ENCODE measurements at regions not wholly inside any gene's neighbourhood (a gene's known extent, or its start where the extent isn't known, plus 50 kb on each side); places are given as distances from the start of the nearest gene placed in this dataset.

DNA sequence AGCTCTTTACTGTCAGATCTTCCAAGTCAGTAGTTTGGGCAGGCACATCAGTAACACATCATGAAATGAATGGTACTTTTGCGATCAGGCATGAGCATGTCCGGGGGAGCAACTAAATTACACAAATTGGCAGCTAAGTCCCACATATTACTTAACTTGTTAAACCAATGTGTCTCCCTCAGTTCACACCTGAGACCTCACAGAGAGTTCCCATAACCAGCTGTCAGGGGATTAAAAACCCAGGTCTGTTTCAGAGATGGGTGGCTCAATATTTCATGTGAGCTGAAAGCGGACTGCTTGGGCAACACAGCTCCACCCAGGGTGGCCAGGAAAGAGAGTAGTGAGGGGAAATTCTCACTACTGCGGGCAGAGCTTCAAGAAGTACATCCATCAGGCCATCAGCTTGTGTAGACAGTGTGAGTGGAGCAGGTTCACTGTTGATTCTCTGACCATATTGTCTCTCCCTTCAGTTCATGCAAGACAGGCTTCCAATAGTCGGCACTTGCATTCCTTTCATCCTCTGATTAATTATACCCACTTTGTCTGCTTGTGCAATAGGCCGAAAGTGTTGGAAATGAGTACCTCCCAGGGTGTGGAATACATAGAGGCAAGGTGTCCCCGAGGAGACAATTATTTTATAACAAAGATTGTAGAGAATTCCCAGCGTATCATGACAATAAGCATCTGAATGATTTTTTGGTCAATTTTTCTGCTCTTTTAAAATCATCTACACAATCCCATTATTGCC lies 139.9 kb downstream of the PTGER3 start:
- no peak for TF ChIP-seq CTCF (IDR thresholded peaks at IDR 0.05)
- Histone ChIP-seq H3K9me3 (no peaks in the 10 kb centered on the region), H3K36me3 (no peaks in the 10 kb centered on the region), H3K4me3 (no peak overlapping the region), H3K27me3 (no peaks in the 10 kb centered on the region), H3K4me1 (no peaks in the 10 kb centered on the region), H3K27ac (no peak overlapping the region)
- intact Hi-C loops (cut with DNase I) = no loop called here
- DNase-seq (ENCODE audit: low spot score in 2 of 2) = no peak

DNA sequence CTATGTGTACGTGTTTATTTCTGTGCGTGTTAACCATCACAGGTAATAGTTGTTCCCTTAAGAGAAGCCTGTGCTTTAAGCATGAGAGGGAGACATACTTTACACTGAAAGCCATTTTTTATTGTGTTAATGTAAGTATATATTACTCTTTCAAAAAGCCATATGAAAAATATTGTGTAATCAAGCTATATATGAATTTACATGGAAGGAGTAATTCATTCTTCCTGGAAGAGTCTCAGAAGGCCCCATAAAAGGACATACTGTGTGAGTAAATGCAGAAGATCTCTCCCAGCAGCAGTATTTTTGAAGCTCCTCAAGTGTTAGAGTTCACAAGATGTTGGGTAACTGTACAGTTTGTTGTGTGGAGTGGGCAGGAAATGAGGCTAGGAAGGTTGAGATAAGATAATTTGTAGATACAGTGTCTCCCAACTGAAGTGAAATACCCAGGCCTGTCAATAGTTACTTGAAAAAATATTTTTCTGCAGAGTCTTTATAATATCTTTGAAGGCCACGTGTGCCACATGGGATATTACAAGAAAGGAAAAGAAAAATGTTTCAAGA lies 138.3 kb downstream of the PTGER3 start:
- no peaks in the 10 kb centered on the region for H3K36me3 ChIP-seq
- H3K27me3 ChIP-seq = no peaks in the 10 kb centered on the region
- H3K4me1 ChIP-seq = no peaks in the 10 kb centered on the region
- H3K4me3 ChIP-seq = no peak overlapping the region
- no peak for TF ChIP-seq CTCF (IDR thresholded peaks at IDR 0.05)
- no peaks in the 10 kb centered on the region for H3K9me3 ChIP-seq
- H3K27ac ChIP-seq = no peak overlapping the region
- intact Hi-C loops (cut with DNase I) = no loop called here
- DNase-seq (ENCODE audit: low spot score in 2 of 2) = no peak

DNA sequence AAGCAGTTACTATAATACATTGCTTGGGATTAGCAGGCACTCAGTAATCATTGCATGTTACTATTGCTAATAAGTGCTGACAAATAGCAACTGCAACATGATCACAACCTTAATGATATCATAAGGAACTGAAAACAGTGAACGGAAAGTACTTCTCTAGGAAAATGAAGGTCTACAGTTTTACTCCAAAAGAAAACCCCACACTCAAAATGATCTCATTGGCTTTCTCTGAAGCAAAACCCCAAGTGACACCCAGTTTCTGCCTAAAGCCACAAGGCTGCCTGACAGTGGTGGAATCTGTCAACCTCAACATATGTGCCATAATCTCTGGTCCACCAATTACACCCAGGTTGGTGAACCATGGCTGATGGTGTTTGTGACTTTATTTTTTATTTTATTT lies 137.6 kb downstream of the PTGER3 start:
- Histone ChIP-seq H3K4me3 (no peak overlapping the region), H3K4me1 (no peaks in the 10 kb centered on the region), H3K36me3 (no peaks in the 10 kb centered on the region), H3K27ac (no peak overlapping the region), H3K27me3 (no peaks in the 10 kb centered on the region), H3K9me3 (no peaks in the 10 kb centered on the region)
- no peak for TF ChIP-seq CTCF (IDR thresholded peaks at IDR 0.05)
- intact Hi-C loops (cut with DNase I) = no loop called here
- no peak for DNase-seq (ENCODE audit: low spot score in 2 of 2)

DNA sequence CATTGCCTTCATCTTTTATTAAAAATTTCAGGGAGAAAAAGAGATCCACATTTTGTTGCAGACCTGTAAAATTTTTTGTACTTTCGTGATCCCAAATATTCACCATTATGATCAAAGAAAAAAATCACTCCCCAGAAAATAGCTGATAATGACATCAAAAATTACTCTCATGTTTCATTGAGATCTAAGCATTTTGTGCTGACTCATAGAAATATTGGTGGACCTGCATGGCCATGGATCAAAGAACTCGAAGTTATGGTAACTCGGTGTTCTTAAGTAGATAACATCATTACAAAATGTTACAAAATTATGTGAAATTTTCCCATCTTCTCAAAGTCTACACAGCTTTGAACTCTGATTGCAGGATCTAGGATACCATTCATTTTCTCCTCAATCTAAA lies 135.8 kb downstream of the PTGER3 start:
- no peak overlapping the region for H3K27ac ChIP-seq
- TF ChIP-seq CTCF (IDR thresholded peaks at IDR 0.05) = no peak
- no peak for DNase-seq (ENCODE audit: low spot score in 2 of 2)
- no peaks in the 10 kb centered on the region for H3K36me3 ChIP-seq
- peaks cover 0 to 5% of the 10 kb centered on the region in 2 donors for H3K4me1 ChIP-seq
- H3K9me3 ChIP-seq = no peaks in the 10 kb centered on the region
- intact Hi-C loops (cut with DNase I) = no loop called here
- H3K4me3 ChIP-seq = no peak overlapping the region
- no peaks in the 10 kb centered on the region for H3K27me3 ChIP-seq

DNA sequence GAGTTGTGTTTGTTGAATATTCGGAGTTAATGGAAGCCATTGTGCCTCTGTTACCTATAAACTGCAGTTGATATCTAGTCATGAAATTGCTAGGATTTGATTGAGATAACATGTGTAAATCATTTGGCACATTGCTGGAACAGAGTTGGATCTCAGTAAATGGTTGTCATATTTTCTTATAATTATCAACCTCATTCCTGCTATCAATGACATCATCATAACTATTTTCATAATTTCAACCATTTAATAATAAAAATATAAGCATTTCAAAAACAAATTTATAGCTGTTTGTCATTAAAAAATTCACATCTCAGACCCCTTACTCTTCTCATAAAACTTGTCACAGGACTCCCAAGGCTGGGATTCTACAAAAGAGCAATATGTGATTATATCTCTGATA lies 133.4 kb downstream of the PTGER3 start:
- intact Hi-C loops (cut with DNase I) = no loop called here
- Histone ChIP-seq H3K4me3 (no peak overlapping the region), H3K36me3 (no peaks in the 10 kb centered on the region), H3K27me3 (no peaks in the 10 kb centered on the region), H3K27ac (no peak overlapping the region), H3K9me3 (no peaks in the 10 kb centered on the region), H3K4me1 (peaks cover 0 to 5% of the 10 kb centered on the region in 2 donors)
- TF ChIP-seq CTCF (IDR thresholded peaks at IDR 0.05) = no peak
- no peak for DNase-seq (ENCODE audit: low spot score in 2 of 2)
